Activated naive CD4-positive, alpha-beta T cell treated with Interleukin-2 at 50 U/mL for 16 hours (primary cell): ENCODE measurements at regions not wholly inside any gene's neighbourhood (a gene's known extent, or its start where the extent isn't known, plus 50 kb on each side); places are given as distances from the start of the nearest gene placed in this dataset.
"Not testable (repeated sequence)": the region's sequence is repeated elsewhere in the genome, so short reads cannot be mapped to it uniquely, and the experiment has no call there.

Source experiments
- DNase-seq: peaks from one replicate; pipeline ENCODE4 v3.0.0-alpha.2; 2020

GRCh38 chr5:175344331-175345195 lies 99.4 kb downstream of the DRD1 start:
- DNase-seq: no peak

- DNase-seq: no peak
These were observed 100.7 kb downstream of the DRD1 start for GRCh38 chr5:175343308-175343707.

- DNase-seq: no peak
These were observed 103.8 kb downstream of the DRD1 start for GRCh38 chr5:175340180-175340579.

DNA sequence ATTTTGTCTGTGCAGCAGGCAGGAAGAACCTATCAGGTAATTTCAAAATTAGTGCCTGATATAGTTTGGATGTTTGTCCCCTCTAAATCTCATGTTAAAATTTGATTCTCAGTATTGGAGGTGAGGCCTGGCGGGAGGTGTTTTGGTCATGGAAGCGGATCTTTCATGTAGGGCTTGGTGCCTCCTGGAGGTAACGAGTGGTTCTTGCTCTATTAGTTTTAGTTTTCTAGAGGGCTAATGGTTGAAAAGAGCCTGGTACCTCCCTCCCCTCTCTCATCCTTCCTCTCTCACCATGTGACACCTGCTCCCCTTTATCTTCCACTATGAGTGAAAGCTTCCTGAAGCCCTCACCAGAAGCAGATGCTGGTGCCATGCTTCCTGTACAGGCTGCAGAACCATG lies 106.3 kb downstream of the DRD1 start:
- no peak for DNase-seq

- no peak for DNase-seq
These were observed 107.2 kb downstream of the DRD1 start for GRCh38 chr5:175336781-175337180.

GRCh38 chr5:175335691-175336090 lies 108.3 kb downstream of the DRD1 start:
- no peak for DNase-seq

GRCh38 chr5:175331173-175332036 lies 112.6 kb downstream of the DRD1 start:
- not testable (repeated sequence) for DNase-seq

- DNase-seq: no peak
These were observed 114.0 kb downstream of the DRD1 start for GRCh38 chr5:175329976-175330375.

- no peak for DNase-seq
These were observed 115.3 kb downstream of the DRD1 start for GRCh38 chr5:175328687-175329086.

DNA sequence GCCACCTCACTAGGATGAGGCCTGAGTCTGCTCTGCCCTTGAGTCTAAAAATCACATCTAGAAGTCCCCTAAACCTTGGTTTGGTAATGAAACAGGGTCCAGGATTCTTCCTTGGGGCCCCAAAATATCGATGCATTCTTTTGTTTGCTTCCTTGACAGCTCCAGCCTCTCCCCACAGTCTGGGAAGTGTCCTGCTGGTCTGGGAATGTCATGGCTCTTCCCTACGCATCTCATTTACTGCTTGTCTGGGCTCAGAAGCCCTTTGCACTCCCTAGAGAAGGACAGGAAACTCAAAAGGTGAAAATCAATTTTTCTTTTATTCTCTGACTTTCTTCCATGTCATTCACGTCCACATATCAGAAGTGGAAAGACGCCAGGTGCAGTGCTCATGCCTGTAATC lies 115.8 kb downstream of the DRD1 start:
- no peak for DNase-seq

GRCh38 chr5:175325681-175326080 lies 118.3 kb downstream of the DRD1 start:
- DNase-seq: no peak

GRCh38 chr5:175321927-175322532 lies 122.0 kb downstream of the DRD1 start:
- peak; percentile 3 for DNase-seq

- DNase-seq: no peak
These were observed 124.8 kb downstream of the DRD1 start for GRCh38 chr5:175319199-175319598.

GRCh38 chr5:175317872-175318271 lies 126.1 kb downstream of the DRD1 start:
- DNase-seq: no peak

DNA sequence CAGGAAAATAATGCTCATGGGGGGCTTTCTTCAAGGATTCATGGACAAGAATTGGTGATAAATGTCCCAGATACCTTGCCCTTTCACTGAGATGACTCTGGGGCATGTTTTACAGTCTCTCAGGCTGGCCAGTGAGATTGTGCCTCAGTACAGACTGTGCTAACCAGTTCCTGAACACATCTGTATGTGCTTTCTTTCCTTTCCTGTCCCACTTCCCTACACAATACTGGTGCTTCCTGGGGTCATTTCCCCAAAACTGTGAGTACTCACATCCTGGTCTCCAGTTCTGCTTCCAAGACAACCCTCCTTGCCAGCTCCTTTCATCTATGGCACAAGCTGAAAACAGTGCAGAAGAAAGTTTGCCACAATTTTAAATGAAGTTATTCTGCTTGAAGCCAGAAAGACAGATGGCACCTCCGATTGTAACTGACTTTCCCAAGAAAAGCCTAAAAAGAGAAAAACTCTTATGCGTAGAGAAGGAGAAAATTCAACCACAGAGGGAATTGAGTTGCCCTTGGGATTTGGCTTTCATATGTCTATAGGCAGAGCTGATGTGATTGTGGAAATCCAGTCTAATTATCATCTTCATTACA lies 134.7 kb downstream of the DRD1 start:
- no peak for DNase-seq

GRCh38 chr5:175308701-175309100 lies 135.3 kb downstream of the DRD1 start:
- DNase-seq: no peak

DNA sequence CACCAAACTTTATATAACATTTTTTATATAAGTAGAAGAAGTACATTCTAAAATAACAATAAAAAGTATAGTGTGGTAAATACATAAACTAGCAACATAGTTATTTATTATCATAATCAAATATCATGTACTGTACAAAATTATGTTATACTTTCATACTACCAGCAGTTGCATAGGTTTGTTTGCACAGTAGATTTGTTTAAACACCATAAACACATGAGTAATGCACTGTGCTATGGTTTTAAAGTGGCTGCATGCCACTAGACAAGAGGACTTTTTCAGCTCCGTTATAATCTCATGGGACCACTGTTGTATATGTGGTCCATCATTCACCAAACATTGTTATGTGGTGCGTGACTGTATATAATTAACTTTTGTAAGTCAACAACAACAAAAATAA lies 137.6 kb downstream of the DRD1 start:
- DNase-seq: no peak

DNA sequence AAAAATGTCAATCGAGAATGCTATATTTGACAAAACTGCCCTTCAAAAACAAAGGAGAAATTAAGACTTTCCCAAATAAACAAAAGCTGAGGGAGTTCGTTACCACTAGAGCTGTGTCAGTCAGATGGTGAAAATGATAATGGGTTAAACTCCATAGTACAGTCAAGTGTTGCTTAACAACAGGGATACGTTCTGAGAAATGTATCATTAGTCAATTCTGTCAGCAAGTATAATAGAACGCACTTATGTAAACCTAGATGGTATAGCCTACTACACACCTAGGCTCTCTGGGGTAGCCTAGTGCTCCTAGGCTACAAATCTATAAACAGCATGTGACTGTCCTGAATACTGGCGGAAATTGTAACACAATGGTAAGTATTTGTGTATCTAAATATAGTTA lies 138.7 kb downstream of the DRD1 start:
- no peak for DNase-seq

DNA sequence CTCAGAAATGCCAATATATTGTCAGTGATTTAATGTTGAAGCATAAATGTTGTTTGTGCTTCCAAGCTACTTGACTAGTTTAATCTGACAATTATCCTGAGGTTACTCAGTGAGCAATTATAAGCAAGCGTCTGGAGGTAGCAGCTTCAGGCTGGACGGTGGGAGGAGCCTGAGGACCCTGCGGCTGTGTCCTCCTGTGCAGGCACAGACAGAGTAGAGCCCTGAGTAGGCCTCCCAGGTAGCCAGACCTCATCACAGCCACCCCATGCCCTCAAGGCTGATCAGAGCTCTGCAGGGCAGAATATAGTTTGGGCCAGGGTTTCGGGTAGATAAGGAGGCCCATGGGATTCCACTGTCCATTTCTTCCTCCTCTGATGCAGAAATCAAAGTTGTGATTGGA lies 153.6 kb downstream of the DRD1 start:
- no peak for DNase-seq

DNA sequence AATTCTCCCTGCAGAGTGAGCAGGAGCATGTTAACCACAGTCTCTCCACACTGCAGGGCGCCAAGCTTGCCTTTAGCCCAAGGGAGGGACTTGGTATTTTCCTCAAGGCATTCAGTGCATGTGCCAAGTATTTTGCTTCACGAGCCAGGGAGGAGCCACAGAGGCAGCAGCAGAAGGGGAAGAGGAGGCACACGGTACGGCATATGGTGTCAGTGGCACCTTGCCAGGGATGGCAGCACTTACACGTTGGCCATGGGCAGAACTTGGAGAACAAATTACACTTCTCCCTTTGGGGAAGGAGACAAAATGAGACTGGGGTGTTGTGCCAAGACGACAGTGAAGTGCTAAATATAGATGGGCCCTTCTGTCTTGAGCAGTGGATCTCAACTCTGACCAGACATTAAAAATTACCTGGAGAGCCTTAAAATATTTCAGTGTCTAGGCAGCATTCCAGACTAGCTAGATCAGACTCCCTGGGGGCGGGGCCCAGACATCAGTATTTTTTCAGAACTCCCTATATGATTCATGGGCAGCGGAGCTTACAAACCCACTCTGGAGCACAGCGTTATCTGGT lies 155.8 kb downstream of the DRD1 start:
- no peak for DNase-seq

DNA sequence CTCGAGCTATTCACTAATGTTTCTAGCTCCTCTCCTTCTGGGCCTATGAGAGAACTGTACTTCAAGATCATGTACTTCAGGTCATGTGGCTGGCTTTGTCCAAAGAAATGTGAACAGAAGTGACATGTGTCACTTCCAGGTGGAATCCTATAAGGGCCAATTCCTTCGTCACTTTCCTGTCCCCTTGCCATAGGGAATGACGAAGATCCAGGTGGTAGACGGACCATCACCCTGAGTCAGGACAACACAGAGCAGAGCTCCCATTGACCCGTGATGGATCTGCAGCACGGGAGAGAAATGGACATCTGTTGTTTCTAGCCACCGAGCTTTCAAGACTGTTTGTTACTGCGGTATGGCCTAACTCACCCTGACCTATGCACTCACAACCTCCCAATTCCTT lies 157.0 kb downstream of the DRD1 start:
- no peak for DNase-seq

DNA sequence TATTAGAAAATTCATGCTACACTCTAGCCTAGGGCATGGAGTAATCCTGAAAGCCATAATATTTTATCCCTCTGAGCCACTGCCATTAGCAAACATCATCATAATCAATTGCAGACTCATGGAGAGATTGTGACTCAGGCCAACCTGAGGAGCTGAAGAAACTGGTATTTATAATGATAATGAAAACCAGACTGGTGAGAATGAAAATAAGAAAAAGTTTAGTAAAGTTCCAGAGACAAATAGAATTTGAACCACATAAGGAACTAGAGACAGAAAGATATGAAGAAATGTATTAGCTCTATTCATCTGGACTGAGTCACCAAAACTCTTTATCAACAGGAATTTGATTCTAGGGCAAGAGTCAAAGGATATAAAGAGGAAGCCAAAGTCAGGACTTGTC lies 158.7 kb downstream of the DRD1 start:
- no peak for DNase-seq

GRCh38 chr5:175284806-175285205 lies 159.2 kb downstream of the DRD1 start:
- DNase-seq: no peak
